ENCODE measurements at regions not wholly inside any gene's neighbourhood (a gene's known extent, or its start where the extent isn't known, plus 50 kb on each side); places are given as distances from the start of the nearest gene placed in this dataset.

- TF ChIP-seq CTCF (tag by site-specific recombination; IDR thresholded peaks at IDR 0.05) (no peak), REST (tag by site-specific recombination; IDR thresholded peaks at IDR 0.05) (no peak), ZBTB20 (tag by site-specific recombination; IDR thresholded peaks at IDR 0.05) (no peak)
Observed at GRCh38 chr6:14945461-14946185, 300.2 kb upstream of the JARID2 start.
